Left lung (tissue), 4 donors: ENCODE measurements at regions not wholly inside any gene's neighbourhood (a gene's known extent, or its start where the extent isn't known, plus 50 kb on each side); places are given as distances from the start of the nearest gene placed in this dataset.
A peak's percentile ranks its signal among the peaks of the same experiment; 100 is the strongest.

ENCODE experiments used
- ATAC-seq: fragments of 200-7000 bp; cut with Tn5 transposase; one replicate; pipeline ENCODE4 v1.9.1; 2020; ENCODE audit warnings: moderate library complexity
- DNase-seq, 4 donors: peaks; one replicate each; pipeline ENCODE4 v3.0.0-alpha.2; 2013 to 2020
- H3K27ac ChIP-seq, 2 donors: fragments of 200-600 bp; sonication (generic) in 1 of 2; one replicate each; pipeline versions ENCODE4 v1.5.0 to v1.8.0; 2020 to 2021
- H3K27me3 ChIP-seq, 2 donors: fragments of 200-600 bp; sonication (generic) in 1 of 2; one replicate each; pipeline versions ENCODE4 v1.5.0 to v1.8.0; 2020 to 2021
- H3K36me3 ChIP-seq, 2 donors: fragments of 200-600 bp; sonication (generic) in 1 of 2; one replicate each; pipeline versions ENCODE4 v1.5.0 to v1.8.0; 2020 to 2021
- H3K4me1 ChIP-seq, 2 donors: fragments of 200-600 bp; one replicate each; pipeline ENCODE4 v1.8.0; 2021
- H3K4me3 ChIP-seq, 2 donors: fragments of 200-600 bp; sonication (generic) in 1 of 2; one replicate each; pipeline versions ENCODE4 v1.5.0 to v1.8.0; 2020 to 2021; ENCODE audit warnings: mild to moderate bottlenecking in 1 of 2
- H3K9me3 ChIP-seq, 2 donors: fragments of 200-600 bp; sonication (generic) in 1 of 2; one replicate each; pipeline versions ENCODE4 v1.5.0 to v1.8.0; 2020 to 2021
- CTCF ChIP-seq, 2 donors: fragments of 200-600 bp; sonication (generic) in 1 of 2; IDR thresholded peaks; one replicate each; pipeline versions ENCODE4 v1.5.0 to v1.8.0; 2021; ENCODE audit warnings: antibody characterized with exemption in 2 of 2
- intact Hi-C, 2 donors: fragments of 100-400 bp; cut with DNase I; formaldehyde crosslinking; loops; one replicate each; pipeline versions ENCODE4 v1.11.2 to v1.14.2; 2022
- donor health status: DM: no; HTN: yes; CAD: no.
- donor health status: DM: no; HTN: no; CAD: no.

DNA sequence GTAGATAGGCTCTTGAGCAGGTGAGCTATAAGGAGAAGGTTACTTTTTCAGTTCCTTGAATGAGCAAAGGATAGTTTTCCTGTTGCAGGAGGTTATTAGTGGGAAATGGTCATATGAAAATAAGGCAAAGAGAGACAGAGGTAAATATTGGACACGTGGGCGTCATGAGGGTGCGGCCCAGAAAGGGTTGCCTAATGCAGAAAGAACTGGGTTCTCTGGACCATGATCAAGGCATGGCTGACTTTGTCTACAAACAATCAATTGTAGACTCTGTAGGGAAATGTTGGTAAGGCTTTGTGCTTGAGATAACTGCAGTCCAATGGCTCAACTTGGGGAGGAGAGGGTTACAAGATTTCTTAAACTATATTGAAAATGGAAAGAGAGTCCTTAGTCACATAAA, 585.8 kb downstream of the BCL11A start:
- H3K4me1 ChIP-seq: no peaks in the 10 kb centered on the region
- TF ChIP-seq CTCF (IDR thresholded peaks at IDR 0.05): no peak
- no peaks in the 10 kb centered on the region for H3K27me3 ChIP-seq
- ATAC-seq: no peak
- H3K27ac ChIP-seq: no peak overlapping the region
- no peaks in the 10 kb centered on the region for H3K9me3 ChIP-seq
- DNase-seq: no peak
- H3K4me3 ChIP-seq: no peak overlapping the region
- no peaks in the 10 kb centered on the region for H3K36me3 ChIP-seq
- intact Hi-C loops: no loop called here

DNA sequence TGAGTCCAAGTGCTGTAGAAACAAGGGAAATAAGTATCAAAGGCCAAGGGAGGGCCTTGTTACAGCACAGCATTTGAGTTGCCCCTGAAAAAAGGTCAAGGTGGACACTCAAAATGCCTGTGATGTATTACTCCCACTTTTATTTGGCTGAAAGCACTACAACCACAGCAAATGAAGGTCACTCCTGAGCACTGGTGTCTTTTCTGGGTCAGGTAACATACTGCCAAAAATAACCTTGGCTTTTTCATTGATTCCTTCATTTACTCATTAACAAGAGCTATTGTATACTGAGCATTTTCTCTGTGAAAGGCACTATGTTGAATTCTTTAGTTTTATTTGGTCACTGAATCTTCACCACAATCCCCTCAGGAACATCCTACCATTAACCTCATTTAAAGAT, 590.3 kb downstream of the BCL11A start:
- Histone ChIP-seq H3K27ac (no peak overlapping the region), H3K36me3 (no peaks in the 10 kb centered on the region), H3K4me1 (no peaks in the 10 kb centered on the region), H3K27me3 (no peaks in the 10 kb centered on the region), H3K4me3 (no peak overlapping the region), H3K9me3 (no peaks in the 10 kb centered on the region)
- no peak for DNase-seq
- no peak for ATAC-seq
- TF ChIP-seq CTCF (IDR thresholded peaks at IDR 0.05): no peak
- intact Hi-C loops: no loop called here

DNA sequence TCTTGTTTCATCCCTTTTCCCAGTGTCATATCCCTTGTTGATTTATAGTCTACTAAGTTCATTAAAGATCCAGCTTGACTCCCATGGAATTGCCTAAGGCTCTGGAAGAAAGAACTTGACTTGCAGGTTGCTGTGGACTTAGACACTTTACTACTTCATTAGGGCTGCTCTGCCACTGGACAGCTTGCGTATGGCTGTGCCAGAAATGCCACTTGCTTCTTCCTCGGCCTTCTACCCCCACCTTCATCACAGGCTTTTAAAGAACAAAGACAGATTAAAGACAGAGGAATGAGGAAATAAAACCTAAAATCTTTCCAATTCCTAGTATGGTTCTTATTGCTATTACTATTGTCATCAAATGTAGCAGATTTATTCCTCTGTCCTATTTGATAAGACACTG, 591.7 kb downstream of the BCL11A start:
- Histone ChIP-seq H3K36me3 (no peaks in the 10 kb centered on the region), H3K9me3 (no peaks in the 10 kb centered on the region), H3K27ac (no peak overlapping the region), H3K4me3 (no peak overlapping the region), H3K4me1 (no peaks in the 10 kb centered on the region), H3K27me3 (no peaks in the 10 kb centered on the region)
- ATAC-seq (peak; percentile 79), DNase-seq (no peak)
- intact Hi-C loops: no loop called here
- no peak for TF ChIP-seq CTCF (IDR thresholded peaks at IDR 0.05)

- no peak for TF ChIP-seq CTCF (IDR thresholded peaks at IDR 0.05)
- no peaks in the 10 kb centered on the region for H3K9me3 ChIP-seq
- ATAC-seq: no peak
- H3K4me1 ChIP-seq: no peaks in the 10 kb centered on the region
- H3K27me3 ChIP-seq: no peaks in the 10 kb centered on the region
- intact Hi-C loops: no loop called here
- no peak for DNase-seq
- no peak overlapping the region for H3K4me3 ChIP-seq
- H3K27ac ChIP-seq: no peak overlapping the region
- H3K36me3 ChIP-seq: no peaks in the 10 kb centered on the region
Measured at GRCh38 chr2:59959944-59960343, 593.5 kb downstream of the BCL11A start.

- DNase-seq: no peak
- intact Hi-C loops: no loop called here
- H3K27me3 ChIP-seq: no peaks in the 10 kb centered on the region
- H3K9me3 ChIP-seq: no peaks in the 10 kb centered on the region
- no peak for TF ChIP-seq CTCF (IDR thresholded peaks at IDR 0.05)
- no peaks in the 10 kb centered on the region for H3K36me3 ChIP-seq
- ATAC-seq: no peak
- H3K4me3 ChIP-seq: no peak overlapping the region
- no peak overlapping the region for H3K27ac ChIP-seq
- no peaks in the 10 kb centered on the region for H3K4me1 ChIP-seq
Measured at GRCh38 chr2:59957504-59957903, 596.0 kb downstream of the BCL11A start.
